ENCODE measurements at regions not wholly inside any gene's neighbourhood (a gene's known extent, or its start where the extent isn't known, plus 50 kb on each side); places are given as distances from the start of the nearest gene placed in this dataset.

DNA sequence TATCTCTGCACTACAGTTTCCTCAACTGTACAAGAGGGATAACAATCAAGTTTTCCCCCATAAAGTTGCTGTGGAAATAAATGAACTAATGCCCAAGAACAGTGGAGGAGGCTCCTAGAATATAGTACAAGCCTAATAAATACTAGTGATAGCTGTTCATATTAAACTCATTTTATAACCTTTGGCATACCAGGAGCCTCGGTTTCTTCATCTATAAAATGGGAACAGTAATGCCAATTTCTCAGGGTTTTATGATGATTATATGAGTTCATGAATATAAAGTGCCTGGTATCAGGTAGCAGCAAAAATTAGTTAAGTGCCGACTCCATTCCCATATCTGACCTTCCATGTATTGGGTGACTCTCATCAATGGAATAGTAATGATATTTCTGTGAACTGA, 311.1 kb upstream of the MAF start:
- TF ChIP-seq, protein P1, sequence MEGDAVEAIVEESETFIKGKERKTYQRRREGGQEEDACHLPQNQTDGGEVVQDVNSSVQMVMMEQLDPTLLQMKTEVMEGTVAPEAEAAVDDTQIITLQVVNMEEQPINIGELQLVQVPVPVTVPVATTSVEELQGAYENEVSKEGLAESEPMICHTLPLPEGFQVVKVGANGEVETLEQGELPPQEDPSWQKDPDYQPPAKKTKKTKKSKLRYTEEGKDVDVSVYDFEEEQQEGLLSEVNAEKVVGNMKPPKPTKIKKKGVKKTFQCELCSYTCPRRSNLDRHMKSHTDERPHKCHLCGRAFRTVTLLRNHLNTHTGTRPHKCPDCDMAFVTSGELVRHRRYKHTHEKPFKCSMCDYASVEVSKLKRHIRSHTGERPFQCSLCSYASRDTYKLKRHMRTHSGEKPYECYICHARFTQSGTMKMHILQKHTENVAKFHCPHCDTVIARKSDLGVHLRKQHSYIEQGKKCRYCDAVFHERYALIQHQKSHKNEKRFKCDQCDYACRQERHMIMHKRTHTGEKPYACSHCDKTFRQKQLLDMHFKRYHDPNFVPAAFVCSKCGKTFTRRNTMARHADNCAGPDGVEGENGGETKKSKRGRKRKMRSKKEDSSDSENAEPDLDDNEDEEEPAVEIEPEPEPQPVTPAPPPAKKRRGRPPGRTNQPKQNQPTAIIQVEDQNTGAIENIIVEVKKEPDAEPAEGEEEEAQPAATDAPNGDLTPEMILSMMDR (conservative IDR thresholded peaks at IDR 0.05; ENCODE audit: low read depth, low read length) = no peak
- TF ChIP-seq EZH2 (IDR thresholded peaks at IDR 0.05; ENCODE audit: low read length, unreplicated experiment) = no peak

Data from PC-3 (cell line).